LNCaP clone FGC (cell line): ENCODE measurements at regions not wholly inside any gene's neighbourhood (a gene's known extent, or its start where the extent isn't known, plus 50 kb on each side); places are given as distances from the start of the nearest gene placed in this dataset.

ENCODE experiments used
- DNase-seq: peaks from one replicate; pipeline ENCODE4 v3.0.0-alpha.2; 2011; ENCODE audit warnings: low read depth
- H3K4me3 ChIP-seq: 2 replicates; pipeline ENCODE4 v1.5.1; 2011; ENCODE audit warnings: mild to moderate bottlenecking, low read depth, low read length, control low read depth
- TF ChIP-seq, protein P1 (sequence below): IDR thresholded peaks from 2 replicates; pipeline ENCODE4 v1.5.1; 2012; ENCODE audit warnings: mild to moderate bottlenecking; ENCODE audit not compliant: control insufficient read depth, insufficient read depth; ENCODE audit errors: extremely low read depth

GRCh38 chr18:25819746-25820363 is 270.6 kb downstream of the SS18 start:
- TF ChIP-seq, protein P1, sequence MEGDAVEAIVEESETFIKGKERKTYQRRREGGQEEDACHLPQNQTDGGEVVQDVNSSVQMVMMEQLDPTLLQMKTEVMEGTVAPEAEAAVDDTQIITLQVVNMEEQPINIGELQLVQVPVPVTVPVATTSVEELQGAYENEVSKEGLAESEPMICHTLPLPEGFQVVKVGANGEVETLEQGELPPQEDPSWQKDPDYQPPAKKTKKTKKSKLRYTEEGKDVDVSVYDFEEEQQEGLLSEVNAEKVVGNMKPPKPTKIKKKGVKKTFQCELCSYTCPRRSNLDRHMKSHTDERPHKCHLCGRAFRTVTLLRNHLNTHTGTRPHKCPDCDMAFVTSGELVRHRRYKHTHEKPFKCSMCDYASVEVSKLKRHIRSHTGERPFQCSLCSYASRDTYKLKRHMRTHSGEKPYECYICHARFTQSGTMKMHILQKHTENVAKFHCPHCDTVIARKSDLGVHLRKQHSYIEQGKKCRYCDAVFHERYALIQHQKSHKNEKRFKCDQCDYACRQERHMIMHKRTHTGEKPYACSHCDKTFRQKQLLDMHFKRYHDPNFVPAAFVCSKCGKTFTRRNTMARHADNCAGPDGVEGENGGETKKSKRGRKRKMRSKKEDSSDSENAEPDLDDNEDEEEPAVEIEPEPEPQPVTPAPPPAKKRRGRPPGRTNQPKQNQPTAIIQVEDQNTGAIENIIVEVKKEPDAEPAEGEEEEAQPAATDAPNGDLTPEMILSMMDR = no peak
- no peak for DNase-seq
- H3K4me3 ChIP-seq = no peak overlapping the region

DNA sequence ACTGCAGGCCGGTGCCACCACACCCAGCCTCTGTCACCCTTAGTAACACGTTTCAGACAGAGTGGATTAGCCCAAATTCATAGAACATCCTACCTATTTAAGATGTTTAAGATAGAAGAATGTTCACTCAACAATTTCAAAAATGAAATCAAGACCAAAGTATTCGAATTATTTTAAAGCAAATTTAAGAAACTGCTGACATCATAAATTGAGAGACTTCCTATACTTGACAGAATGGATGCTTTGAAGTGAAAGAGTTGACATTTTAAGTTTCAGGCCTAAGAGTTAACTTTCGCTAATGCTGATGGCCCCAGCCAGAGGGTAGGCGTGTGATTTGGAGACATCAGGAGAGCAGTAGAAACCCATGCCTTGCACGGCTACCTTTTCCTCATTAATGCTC is 271.9 kb downstream of the SS18 start:
- TF ChIP-seq, protein P1 = no peak
- DNase-seq = no peak
- H3K4me3 ChIP-seq = no peak overlapping the region

- no peak for DNase-seq
- H3K4me3 ChIP-seq = no peak overlapping the region
- TF ChIP-seq, protein P1 = no peak
Observed at GRCh38 chr18:25817546-25818237, 272.7 kb downstream of the SS18 start.

DNA sequence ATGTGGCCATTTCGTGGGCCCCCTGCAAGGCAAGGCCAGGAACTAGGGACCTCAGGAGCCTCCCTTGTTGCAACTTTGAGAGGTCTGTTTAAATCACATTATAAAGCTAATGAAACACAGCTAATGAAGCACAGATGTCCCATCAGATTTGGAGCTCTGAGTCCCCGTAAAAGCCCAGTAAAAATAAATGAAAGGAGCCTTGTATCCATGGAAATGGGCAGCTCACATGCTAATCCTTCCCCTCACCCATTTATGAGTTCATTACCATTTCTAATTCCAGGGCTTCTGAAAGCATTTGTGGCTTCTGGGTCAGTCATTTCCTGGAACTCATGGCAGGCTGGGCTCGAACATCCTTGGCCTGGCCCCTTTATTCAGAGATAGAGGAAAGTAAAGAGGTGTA is 274.8 kb downstream of the SS18 start:
- TF ChIP-seq, protein P1 = no peak
- H3K4me3 ChIP-seq = no peak overlapping the region
- DNase-seq = no peak

DNA sequence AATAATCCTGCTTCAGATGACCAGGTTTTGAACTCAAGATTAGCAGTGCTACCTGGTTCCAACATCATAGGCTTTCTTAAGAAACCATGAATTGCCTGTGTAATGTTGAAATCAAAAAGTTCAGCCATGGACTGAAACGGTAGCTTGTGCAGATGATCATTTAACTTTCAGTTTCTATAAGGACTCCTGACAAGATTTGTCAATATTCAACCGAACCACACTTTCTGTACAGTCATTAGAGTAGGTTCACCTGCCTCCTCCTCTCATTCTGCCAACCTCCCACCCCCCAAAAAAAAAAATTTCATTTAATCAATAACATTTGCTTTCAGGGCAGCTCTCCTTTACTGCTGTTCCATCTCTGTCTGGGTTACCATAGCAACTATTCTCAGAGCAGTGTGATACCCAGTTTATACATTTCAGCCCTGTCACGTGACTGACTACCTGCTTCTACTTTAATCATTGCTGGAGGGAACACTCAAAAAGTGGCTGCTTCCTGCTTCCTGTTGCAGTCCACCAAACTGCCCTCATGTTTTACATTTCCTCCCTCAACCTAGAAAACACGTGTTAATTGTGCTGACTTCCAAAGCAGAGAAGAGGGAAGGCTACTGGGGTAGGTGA is 275.5 kb downstream of the SS18 start:
- no peak overlapping the region for H3K4me3 ChIP-seq

GRCh38 chr18:25813110-25813509 is 277.3 kb downstream of the SS18 start:
- DNase-seq = no peak
- TF ChIP-seq, protein P1 = no peak
- H3K4me3 ChIP-seq = no peak overlapping the region

More for the DNA sequence above, 275.5 kb downstream of the SS18 start:
- DNase-seq = no peak
- TF ChIP-seq, protein P1 = no peak
